ENCODE measurements at regions not wholly inside any gene's neighbourhood (a gene's known extent, or its start where the extent isn't known, plus 50 kb on each side); places are given as distances from the start of the nearest gene placed in this dataset.

DNA sequence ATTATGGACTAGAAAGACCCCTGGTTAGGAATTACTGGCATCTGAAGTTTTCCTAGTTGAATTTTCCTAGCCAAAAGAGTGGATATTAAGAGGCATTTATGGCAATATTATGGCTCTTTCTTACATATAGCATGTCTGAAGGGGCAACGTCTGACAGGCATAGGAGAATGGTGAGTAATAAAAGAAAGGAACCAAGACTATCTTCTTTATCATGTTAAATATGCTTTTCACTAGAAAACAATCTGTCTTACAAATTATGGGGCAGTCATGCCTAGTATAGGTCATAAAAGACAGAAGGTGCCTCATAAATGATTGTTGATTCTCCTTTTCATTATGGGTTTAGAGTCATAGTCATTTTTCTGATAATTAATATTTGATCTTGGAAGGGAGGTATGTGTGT, 431.1 kb upstream of the HTR2C start:
- H3K9me3 Mint-ChIP-seq (ENCODE audit: low read depth), result no peaks in the 10 kb centered on the region
- CTCF ChIA-PET, result no interaction called here
- no peaks in the 10 kb centered on the region for H3K36me3 Mint-ChIP-seq
- DNase-seq, result no peak
- H3K4me1 Mint-ChIP-seq, result no peaks in the 10 kb centered on the region
- no peak for ATAC-seq
- no peaks in the 10 kb centered on the region for H3K27me3 Mint-ChIP-seq
- no peak overlapping the region for H3K27ac Mint-ChIP-seq
- no peak overlapping the region for H3K4me3 Mint-ChIP-seq

DNA sequence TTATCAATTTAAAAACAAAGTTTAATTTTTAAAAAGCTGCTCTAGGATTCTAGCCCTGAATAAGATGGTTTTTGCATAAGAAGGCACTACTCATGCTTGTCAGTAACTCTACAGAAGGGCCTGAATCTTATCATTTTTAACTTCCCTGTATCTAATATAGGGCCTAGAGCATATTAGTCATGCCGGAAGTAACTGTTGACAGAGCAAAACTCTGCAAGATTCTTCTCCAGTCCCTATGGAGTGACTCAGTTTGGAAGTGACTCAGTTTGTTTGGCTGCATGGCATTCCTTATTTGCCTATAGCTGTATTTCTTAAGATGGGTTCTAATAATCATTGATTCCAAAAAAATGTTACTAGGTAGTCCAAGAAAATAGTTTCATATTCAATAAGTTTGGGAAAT, 431.8 kb upstream of the HTR2C start:
- Mint-ChIP-seq H3K27ac (no peak overlapping the region), H3K4me1 (no peaks in the 10 kb centered on the region), H3K36me3 (no peaks in the 10 kb centered on the region), H3K9me3 (ENCODE audit: low read depth) (no peaks in the 10 kb centered on the region), H3K4me3 (no peak overlapping the region), H3K27me3 (no peaks in the 10 kb centered on the region)
- DNase-seq (no peak), ATAC-seq (no peak)
- CTCF ChIA-PET, result no interaction called here

DNA sequence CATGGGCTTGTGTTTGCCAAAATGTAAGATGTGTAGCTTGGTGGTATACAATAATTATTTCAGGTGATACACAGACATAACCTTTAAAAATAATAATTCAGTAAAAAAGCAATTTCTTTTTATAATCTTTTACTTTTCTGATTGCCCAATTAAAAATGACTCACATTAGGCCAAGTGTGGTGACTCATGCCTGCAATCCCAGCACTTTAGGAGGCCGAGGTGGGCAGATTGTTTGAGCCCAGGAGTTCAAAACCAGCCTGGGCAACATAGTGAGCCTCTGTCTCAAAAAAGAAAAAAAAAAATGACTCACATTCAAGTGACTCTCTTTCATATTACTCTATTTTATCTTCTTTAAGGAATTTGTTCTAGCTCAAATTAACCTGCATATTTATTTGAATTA, 449.4 kb upstream of the HTR2C start:
- Mint-ChIP-seq H3K27ac (no peak overlapping the region), H3K36me3 (no peaks in the 10 kb centered on the region), H3K4me3 (no peak overlapping the region), H3K4me1 (no peaks in the 10 kb centered on the region), H3K9me3 (ENCODE audit: low read depth) (no peaks in the 10 kb centered on the region), H3K27me3 (no peaks in the 10 kb centered on the region)
- no peak for DNase-seq
- no peak for ATAC-seq
- CTCF ChIA-PET, result no interaction called here

DNA sequence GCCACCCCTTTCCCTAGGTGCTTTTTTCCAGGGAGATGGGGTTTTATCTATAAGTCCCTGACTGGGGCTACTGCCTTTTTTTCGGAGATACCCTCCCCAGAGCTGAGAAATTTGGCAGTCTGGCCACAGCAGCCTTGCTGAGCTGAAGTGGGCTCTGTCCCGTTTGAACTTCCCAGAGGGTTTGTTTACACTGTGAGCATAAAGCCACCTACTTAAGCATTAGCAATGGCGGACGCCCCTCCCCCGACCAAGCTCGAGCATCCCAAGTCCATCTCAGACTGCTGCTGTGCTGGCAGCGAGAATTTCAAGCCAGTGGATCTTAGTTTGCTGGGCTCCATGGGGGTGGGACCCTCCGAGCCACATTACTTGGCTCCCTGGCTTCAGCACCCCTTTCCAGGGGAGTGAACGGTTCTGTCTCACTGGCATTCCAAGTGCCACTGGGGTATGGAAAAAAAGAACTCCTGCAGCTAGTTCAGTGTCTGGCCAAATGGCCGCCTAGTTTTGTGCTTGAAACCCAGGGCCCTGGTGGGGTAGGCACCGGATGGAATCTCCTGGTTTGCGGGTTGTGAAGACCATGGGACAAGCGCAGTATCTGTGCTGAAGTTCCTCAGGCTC, 456.4 kb upstream of the HTR2C start:
- Mint-ChIP-seq H3K4me3 (no peak overlapping the region), H3K4me1 (no peaks in the 10 kb centered on the region), H3K36me3 (no peaks in the 10 kb centered on the region), H3K27ac (no peak overlapping the region), H3K9me3 (ENCODE audit: low read depth) (no peaks in the 10 kb centered on the region), H3K27me3 (no peaks in the 10 kb centered on the region)
- ATAC-seq, result no peak
- no peak for DNase-seq
- CTCF ChIA-PET, result no interaction called here

DNA sequence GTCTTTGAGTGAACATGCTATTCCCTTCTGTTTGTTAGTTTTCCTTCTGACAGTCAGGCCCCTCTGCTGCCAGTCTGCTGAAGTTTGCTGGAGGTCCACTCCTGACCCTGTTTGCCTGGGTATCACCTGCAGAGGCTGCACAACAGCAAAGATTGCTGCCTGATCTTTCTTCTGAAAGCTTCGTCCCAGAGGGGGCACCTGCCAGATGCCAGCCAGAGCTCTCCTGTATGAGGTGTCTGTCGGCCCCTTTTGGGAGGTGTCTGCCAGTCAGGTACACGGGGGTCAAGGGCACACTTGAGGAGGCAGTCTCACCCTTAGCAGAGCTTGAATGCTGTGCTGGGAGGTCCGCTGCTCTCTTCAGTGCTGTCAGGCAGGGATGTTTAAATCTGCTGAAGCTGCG, 456.9 kb upstream of the HTR2C start:
- no peaks in the 10 kb centered on the region for H3K4me1 Mint-ChIP-seq
- no peak for DNase-seq
- no peak overlapping the region for H3K4me3 Mint-ChIP-seq
- no peaks in the 10 kb centered on the region for H3K36me3 Mint-ChIP-seq
- CTCF ChIA-PET, result no interaction called here
- H3K27ac Mint-ChIP-seq, result no peak overlapping the region
- H3K9me3 Mint-ChIP-seq (ENCODE audit: low read depth), result no peaks in the 10 kb centered on the region
- H3K27me3 Mint-ChIP-seq, result no peaks in the 10 kb centered on the region
- no peak for ATAC-seq

DNA sequence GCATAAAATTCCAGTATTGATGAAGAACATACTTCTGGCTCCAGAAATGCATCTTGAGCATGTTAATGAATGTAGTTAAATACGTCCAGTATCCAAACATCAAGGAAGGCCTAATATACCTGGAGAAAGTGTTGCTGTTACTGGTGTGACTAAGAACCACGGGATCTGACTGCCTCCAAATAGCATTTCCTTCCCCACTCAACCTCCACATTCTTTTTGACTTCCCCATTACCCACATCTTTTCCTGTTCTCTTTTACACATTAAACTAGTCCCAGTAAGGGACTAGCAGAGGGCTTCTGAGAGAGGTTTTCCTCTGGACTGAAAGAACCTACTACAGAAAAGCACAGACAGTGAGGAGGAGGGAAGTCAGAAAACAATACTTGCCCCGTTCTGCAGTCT, 482.8 kb upstream of the HTR2C start:
- no peak overlapping the region for H3K4me3 Mint-ChIP-seq
- no peaks in the 10 kb centered on the region for H3K27me3 Mint-ChIP-seq
- H3K27ac Mint-ChIP-seq, result no peak overlapping the region
- CTCF ChIA-PET, result no interaction called here
- no peaks in the 10 kb centered on the region for H3K36me3 Mint-ChIP-seq
- no peaks in the 10 kb centered on the region for H3K4me1 Mint-ChIP-seq
- ATAC-seq (no peak), DNase-seq (no peak)
- peaks cover 3% of the 10 kb centered on the region for H3K9me3 Mint-ChIP-seq (ENCODE audit: low read depth)

DNA sequence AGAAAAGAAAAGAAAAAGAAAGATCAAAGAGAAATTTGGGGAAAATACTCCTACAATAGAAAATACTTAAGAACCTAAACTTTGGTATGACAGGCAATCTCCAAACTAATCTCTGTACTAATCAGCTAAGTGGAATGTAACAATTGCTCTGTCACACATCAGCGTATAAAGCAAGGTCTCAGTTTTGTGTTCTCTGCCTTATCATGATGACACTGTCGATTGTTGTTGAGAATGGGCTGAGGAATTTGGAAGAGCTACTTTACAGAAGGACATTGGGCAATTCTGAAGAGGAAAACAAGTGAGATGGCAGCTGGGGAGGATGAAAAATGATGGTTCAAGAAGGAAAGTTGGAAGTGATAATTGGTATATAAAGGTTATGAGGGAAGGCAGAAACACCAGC, 486.0 kb upstream of the HTR2C start:
- CTCF ChIA-PET, result no interaction called here
- Mint-ChIP-seq H3K9me3 (ENCODE audit: low read depth) (no peaks in the 10 kb centered on the region), H3K4me1 (no peaks in the 10 kb centered on the region), H3K36me3 (no peaks in the 10 kb centered on the region), H3K27ac (no peak overlapping the region), H3K27me3 (no peaks in the 10 kb centered on the region), H3K4me3 (no peak overlapping the region)
- no peak for ATAC-seq
- DNase-seq, result no peak

DNA sequence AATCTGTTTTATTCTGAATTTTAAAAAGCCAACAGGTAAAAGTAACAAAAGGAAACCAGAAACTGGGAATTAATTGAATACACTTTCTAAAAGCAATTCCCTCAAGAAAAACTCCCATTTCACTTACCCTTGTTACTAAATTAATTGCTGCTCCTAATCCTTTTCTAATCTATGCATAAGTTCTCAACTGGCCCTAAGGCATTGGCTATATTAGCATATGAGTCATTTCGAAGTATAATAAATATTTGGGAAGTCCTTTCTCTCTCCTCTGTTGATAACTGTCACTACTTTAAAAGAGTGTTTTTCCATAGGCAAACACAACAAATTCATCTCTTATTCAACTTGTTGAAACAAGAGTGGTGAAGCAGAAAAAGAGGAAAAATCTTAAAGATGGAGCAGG, 486.5 kb upstream of the HTR2C start:
- no peak for ATAC-seq
- no peak overlapping the region for H3K27ac Mint-ChIP-seq
- CTCF ChIA-PET, result no interaction called here

DNA sequence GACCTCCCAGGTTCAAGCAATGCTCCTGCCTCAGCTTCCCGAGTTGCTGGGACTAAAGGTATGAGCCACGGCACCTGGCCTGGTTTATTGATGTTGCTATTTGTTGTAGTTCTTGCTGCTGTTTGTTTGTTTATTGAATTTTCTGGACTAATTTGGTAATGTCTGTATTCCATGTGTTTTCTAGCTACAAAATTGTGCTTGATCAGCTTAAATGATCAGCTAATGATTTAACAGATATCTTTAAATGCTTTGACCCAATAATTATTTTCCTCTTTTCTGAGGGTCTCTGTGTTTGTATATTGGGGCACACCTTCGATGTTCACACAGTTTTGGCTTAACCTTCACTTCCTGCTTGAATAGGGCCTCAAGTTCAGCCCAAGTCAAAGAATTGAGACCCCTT, 488.1 kb upstream of the HTR2C start:
- no peaks in the 10 kb centered on the region for H3K36me3 Mint-ChIP-seq

More for the DNA sequence above, 486.5 kb upstream of the HTR2C start:
- DNase-seq, result no peak
- H3K27me3 Mint-ChIP-seq, result no peaks in the 10 kb centered on the region
- H3K4me3 Mint-ChIP-seq, result no peak overlapping the region
- H3K9me3 Mint-ChIP-seq (ENCODE audit: low read depth), result peaks cover 2% of the 10 kb centered on the region
- H3K4me1 Mint-ChIP-seq, result no peaks in the 10 kb centered on the region
- no peaks in the 10 kb centered on the region for H3K36me3 Mint-ChIP-seq

DNA sequence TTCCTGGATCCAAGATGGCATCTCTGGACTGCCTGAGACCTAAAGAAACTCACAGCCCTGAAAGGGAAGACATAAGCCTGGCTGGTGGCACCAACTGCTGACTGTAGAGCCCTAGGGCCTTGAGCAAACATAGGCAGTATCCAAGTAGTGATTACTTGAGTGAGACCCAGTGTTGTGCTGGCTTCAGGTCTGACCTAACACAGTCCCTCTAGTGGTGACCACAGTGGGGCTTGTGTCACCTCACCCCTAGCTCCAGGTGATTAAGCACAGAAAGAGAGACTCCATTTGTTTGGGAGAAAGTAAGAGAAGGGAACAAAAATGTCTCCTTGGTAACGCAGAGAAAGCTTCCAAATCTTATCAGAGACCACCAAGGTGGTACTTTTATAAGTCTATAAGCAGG, 496.3 kb upstream of the HTR2C start:
- ATAC-seq, result no peak
- no peak for DNase-seq
- Mint-ChIP-seq H3K27me3 (no peaks in the 10 kb centered on the region), H3K9me3 (ENCODE audit: low read depth) (peaks cover 3% of the 10 kb centered on the region), H3K36me3 (no peaks in the 10 kb centered on the region), H3K4me3 (no peak overlapping the region), H3K4me1 (no peaks in the 10 kb centered on the region), H3K27ac (no peak overlapping the region)
- CTCF ChIA-PET, result no interaction called here

More for the DNA sequence above, 488.1 kb upstream of the HTR2C start:
- H3K9me3 Mint-ChIP-seq (ENCODE audit: low read depth), result peaks cover 2% of the 10 kb centered on the region
- ATAC-seq (no peak), DNase-seq (no peak)
- no peak overlapping the region for H3K4me3 Mint-ChIP-seq
- no peaks in the 10 kb centered on the region for H3K4me1 Mint-ChIP-seq
- CTCF ChIA-PET, result no interaction called here
- no peaks in the 10 kb centered on the region for H3K27me3 Mint-ChIP-seq
- no peak overlapping the region for H3K27ac Mint-ChIP-seq

DNA sequence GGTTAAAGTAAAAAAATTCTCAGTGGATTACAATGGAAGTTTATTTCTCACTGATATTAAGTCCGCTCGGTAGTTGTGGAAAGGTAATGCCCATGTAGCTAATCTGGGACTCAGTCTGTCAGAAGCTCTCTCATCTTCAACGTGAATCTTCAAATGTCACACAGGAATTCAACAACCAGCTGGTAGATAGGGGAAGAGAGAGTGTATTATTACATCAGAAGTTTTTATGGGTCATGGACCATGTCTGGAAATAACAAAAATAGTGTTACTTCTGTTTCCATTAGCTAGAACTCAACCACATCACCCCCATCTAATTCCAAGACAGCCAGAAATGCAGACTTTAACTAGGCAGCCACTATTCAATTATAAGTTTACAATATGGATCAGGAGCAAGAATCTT, 506.1 kb upstream of the HTR2C start:
- no peak overlapping the region for H3K4me3 Mint-ChIP-seq
- no peaks in the 10 kb centered on the region for H3K4me1 Mint-ChIP-seq
- no peaks in the 10 kb centered on the region for H3K36me3 Mint-ChIP-seq
- CTCF ChIA-PET, result no interaction called here
- no peak overlapping the region for H3K27ac Mint-ChIP-seq
- H3K27me3 Mint-ChIP-seq, result no peaks in the 10 kb centered on the region
- ATAC-seq (no peak), DNase-seq (no peak)
- H3K9me3 Mint-ChIP-seq (ENCODE audit: low read depth), result no peaks in the 10 kb centered on the region

DNA sequence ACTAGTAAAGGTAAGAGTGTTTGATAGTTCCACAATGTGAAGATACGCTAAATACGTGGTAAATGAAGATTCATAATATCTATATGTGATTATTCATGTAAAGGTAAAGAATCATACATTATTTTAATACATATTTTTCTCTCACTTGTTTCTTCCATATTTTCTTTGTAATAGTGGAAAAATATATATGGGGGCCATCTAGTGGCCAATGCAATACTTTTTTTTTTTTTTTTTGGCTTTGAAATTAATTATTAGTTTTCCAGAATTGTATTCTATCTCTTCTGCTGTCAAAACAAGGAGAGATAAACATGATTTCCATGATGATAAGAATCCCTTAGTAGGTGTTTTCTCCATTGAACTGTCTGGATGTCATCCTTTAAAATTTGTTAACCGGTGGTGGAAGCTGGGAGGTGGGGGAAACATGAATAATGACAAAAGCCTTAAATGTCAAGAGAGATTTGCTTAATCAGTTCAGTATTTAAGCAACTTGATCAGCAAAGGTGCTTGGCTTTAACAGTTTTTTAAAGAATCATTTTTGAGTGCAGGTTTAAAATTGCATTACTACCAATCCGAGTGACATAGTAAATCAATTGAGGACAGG, 508.7 kb upstream of the HTR2C start:
- no peak overlapping the region for H3K4me3 Mint-ChIP-seq
- no peaks in the 10 kb centered on the region for H3K36me3 Mint-ChIP-seq
- ATAC-seq (no peak), DNase-seq (no peak)
- H3K9me3 Mint-ChIP-seq (ENCODE audit: low read depth), result no peaks in the 10 kb centered on the region
- H3K27ac Mint-ChIP-seq, result no peak overlapping the region
- H3K27me3 Mint-ChIP-seq, result no peaks in the 10 kb centered on the region
- CTCF ChIA-PET, result no interaction called here
- no peaks in the 10 kb centered on the region for H3K4me1 Mint-ChIP-seq

DNA sequence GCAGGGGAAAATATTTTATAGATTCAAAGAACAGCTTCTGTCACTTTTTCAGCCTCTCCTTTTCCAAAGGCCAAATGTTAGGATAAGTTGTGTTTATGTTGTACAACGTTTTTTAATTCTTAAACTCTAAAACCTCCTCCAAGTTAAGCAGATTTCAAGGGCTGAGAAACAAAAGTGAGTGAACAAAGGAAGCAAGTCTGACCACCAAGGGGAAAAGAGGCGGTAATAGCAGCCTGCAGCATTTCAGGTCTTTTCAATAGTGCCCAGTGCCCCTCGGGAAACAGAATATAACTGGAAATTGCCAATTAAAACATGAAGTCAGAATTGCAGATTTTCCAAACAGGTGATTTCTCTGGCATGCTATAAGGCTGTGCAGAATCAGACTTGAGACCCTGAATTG, 510.0 kb upstream of the HTR2C start:
- Mint-ChIP-seq H3K4me3 (no peak overlapping the region), H3K36me3 (no peaks in the 10 kb centered on the region), H3K27ac (no peak overlapping the region), H3K4me1 (no peaks in the 10 kb centered on the region), H3K27me3 (no peaks in the 10 kb centered on the region), H3K9me3 (ENCODE audit: low read depth) (no peaks in the 10 kb centered on the region)
- DNase-seq (no peak), ATAC-seq (no peak)
- CTCF ChIA-PET, result no interaction called here

DNA sequence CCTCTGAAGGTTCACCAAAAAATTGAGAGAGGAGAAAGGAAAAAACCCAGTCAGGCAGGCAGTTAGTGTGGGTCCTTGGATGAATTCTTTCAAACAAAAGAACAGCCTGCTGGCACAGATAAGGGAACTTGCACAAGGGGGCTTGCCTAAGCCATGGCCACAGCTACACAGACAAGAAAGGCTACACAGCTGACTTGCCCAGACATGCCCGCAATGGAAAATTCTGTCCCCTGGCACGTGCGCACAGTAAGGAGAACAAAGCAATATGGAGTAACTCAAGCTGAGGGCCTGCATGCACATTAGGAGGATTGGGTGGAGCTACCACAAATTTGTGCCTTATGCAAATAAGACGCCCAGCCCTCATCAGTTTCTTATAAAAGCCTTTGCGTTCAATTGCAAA, 512.5 kb upstream of the HTR2C start:
- no peak overlapping the region for H3K27ac Mint-ChIP-seq

More for the DNA sequence above, 512.5 kb upstream of the HTR2C start:
- H3K27me3 Mint-ChIP-seq, result no peaks in the 10 kb centered on the region
- ATAC-seq (no peak), DNase-seq (no peak)
- no peaks in the 10 kb centered on the region for H3K9me3 Mint-ChIP-seq (ENCODE audit: low read depth)
- no peaks in the 10 kb centered on the region for H3K4me1 Mint-ChIP-seq
- no peak overlapping the region for H3K4me3 Mint-ChIP-seq
- CTCF ChIA-PET, result no interaction called here
- H3K36me3 Mint-ChIP-seq, result no peaks in the 10 kb centered on the region

Data from activated CD8-positive, alpha-beta memory T cell treated with anti-CD3 and anti-CD28 coated beads, Interleukin-2, amount 10 ng/mL, durations not matched to agents 7 days and 5 days (primary cell).